ENCODE measurements at regions not wholly inside any gene's neighbourhood (a gene's known extent, or its start where the extent isn't known, plus 50 kb on each side); places are given as distances from the start of the nearest gene placed in this dataset.

DNA sequence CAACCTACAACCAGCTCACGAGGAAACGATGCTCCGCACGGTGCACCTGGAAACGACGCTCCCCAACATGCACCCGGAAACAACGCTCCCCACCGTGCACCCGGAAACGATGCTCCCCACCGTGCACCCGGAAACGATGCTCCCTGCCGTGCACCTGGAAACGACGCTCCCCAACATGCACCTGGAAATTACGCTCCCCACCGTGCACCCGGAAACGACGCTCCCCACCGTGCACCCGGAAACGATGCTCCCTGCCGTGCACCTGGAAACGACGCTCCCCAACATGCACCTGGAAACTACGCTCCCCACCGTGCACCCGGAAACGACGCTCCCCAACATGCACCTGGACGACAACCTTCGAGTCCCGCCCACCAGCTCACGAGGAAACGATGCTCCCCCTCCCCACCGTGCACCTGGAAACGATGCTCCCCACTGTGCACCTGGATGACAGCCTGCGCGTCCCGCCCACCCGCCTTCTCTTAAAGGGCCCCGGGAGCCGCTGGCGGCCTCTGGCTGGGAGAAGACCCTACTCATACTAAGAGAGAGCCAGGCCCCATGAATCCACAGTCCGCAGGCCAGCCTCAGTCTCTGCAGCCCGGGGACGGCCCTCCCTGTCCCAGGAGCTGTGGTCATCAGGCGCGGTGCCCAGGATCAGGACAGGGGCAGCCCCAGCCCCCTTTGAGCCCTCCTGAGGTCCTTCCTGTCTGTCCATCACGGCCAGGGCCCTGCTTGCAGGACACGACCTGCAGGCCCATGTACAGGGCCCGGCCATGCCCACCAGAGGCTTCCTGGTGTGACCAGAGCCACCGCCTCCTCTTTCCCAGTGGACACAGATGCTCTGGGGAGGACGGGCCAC lies 98.3 kb downstream of the PDGFA start:
- H3K27me3 ChIP-seq (ENCODE audit: insufficient read depth, low read length) = no peaks in the 10 kb centered on the region
- H3K27ac ChIP-seq (ENCODE audit: low read depth, low read length) = no peak overlapping the region
- H3K79me2 ChIP-seq (ENCODE audit: insufficient read depth, low read length) = no peaks in the 10 kb centered on the region
- no TSS peak for BruUV-seq (replicated peaks)
- no peaks in the 10 kb centered on the region for H3K4me1 ChIP-seq (ENCODE audit: control insufficient read depth in 1 of 2, insufficient read depth in 2 of 2, low read length in 2 of 2)
- no peak overlapping the region for H2AFZ ChIP-seq (ENCODE audit: low read depth, low read length, poor library complexity, severe bottlenecking)
- DNase-seq (ENCODE audit: low read depth, low spot score) (no peak), ATAC-seq (no peak)
- intact Hi-C loops (cut with micrococcal nuclease) = no loop called here
- H3K36me3 ChIP-seq (ENCODE audit: control insufficient read depth in 1 of 2, insufficient read depth in 2 of 2, low read length in 2 of 2) = no peaks in the 10 kb centered on the region
- H3K9me3 ChIP-seq (ENCODE audit: control insufficient read depth in 1 of 2, insufficient read depth in 1 of 2, low read depth in 1 of 2, low read length in 2 of 2) = peaks cover 0 to 8% of the 10 kb centered on the region in 2 experiments; a peak in 2 of 4 replicates
- ChIA-PET RAD21 (ENCODE audit: low non-redundant PET in 1 of 2, low total read pairs in 2 of 2, uncharacterized antibody in 2 of 2, unreplicated experiment in 2 of 2) (no interaction called here), CTCF (no interaction called here), POLR2A (no interaction called here)
- no peak overlapping the region for H3K4me3 ChIP-seq (replicated peaks in 1 of 2; ENCODE audit: low read depth in 1 of 2, low read length in 2 of 2)
- no peak overlapping the region for H3K4me2 ChIP-seq (ENCODE audit: low read length)
- no peak overlapping the region for H3K9ac ChIP-seq (ENCODE audit: low read length)
- TF ChIP-seq MAX (IDR thresholded peaks at IDR 0.05) (no peak), FOSL1 (IDR thresholded peaks at IDR 0.05; ENCODE audit: low read depth) (no peak), RAD21 (IDR thresholded peaks at IDR 0.05; ENCODE audit: low read depth) (no peak), ELF1 (IDR thresholded peaks at IDR 0.05; ENCODE audit: borderline replicate concordance, low read depth) (no peak), ZFX (IDR thresholded peaks at IDR 0.05) (no peak), ZNF274 (IDR thresholded peaks at IDR 0.05; ENCODE audit: low read depth, low read length) (no peak)
- no peaks in the 10 kb centered on the region for H3K9me2 ChIP-seq (ENCODE audit: insufficient read depth)
- H4K20me1 ChIP-seq (ENCODE audit: insufficient read depth) = no peaks in the 10 kb centered on the region

- H3K4me1 ChIP-seq (ENCODE audit: control insufficient read depth in 1 of 2, insufficient read depth in 2 of 2, low read length in 2 of 2) = no peaks in the 10 kb centered on the region
- H3K27me3 ChIP-seq (ENCODE audit: insufficient read depth, low read length) = no peaks in the 10 kb centered on the region
- DNase-seq (ENCODE audit: low read depth, low spot score) = no peak
- TF ChIP-seq, protein P1, sequence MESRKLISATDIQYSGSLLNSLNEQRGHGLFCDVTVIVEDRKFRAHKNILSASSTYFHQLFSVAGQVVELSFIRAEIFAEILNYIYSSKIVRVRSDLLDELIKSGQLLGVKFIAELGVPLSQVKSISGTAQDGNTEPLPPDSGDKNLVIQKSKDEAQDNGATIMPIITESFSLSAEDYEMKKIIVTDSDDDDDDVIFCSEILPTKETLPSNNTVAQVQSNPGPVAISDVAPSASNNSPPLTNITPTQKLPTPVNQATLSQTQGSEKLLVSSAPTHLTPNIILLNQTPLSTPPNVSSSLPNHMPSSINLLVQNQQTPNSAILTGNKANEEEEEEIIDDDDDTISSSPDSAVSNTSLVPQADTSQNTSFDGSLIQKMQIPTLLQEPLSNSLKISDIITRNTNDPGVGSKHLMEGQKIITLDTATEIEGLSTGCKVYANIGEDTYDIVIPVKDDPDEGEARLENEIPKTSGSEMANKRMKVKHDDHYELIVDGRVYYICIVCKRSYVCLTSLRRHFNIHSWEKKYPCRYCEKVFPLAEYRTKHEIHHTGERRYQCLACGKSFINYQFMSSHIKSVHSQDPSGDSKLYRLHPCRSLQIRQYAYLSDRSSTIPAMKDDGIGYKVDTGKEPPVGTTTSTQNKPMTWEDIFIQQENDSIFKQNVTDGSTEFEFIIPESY (IDR thresholded peaks at IDR 0.05; ENCODE audit: extremely low read depth, insufficient replicate concordance, low read length) = no peak
- no peak for TF ChIP-seq ZFX (IDR thresholded peaks at IDR 0.05)
- no peak for TF ChIP-seq EGR1 (IDR thresholded peaks at IDR 0.05; ENCODE audit: low read depth)
- TF ChIP-seq SIN3A (IDR thresholded peaks at IDR 0.05; ENCODE audit: low read depth) = no peak
- TF ChIP-seq MAX (IDR thresholded peaks at IDR 0.05) = no peak
- no peak for TF ChIP-seq ATF3 (IDR thresholded peaks at IDR 0.05)
- intact Hi-C loops (cut with micrococcal nuclease) = no loop called here
- no peaks in the 10 kb centered on the region for H4K20me1 ChIP-seq (ENCODE audit: insufficient read depth)
- POLR2A ChIA-PET = no interaction called here
- H2AFZ ChIP-seq (ENCODE audit: low read depth, low read length, poor library complexity, severe bottlenecking) = no peak overlapping the region
- ATAC-seq = no peak
- H3K4me3 ChIP-seq (replicated peaks in 1 of 2; ENCODE audit: low read depth in 1 of 2, low read length in 2 of 2) = no peak overlapping the region
- no peaks in the 10 kb centered on the region for H3K36me3 ChIP-seq (ENCODE audit: control insufficient read depth in 1 of 2, insufficient read depth in 2 of 2, low read length in 2 of 2)
- no peaks in the 10 kb centered on the region for H3K9me2 ChIP-seq (ENCODE audit: insufficient read depth)
- H3K9ac ChIP-seq (ENCODE audit: low read length) = no peak overlapping the region
- RAD21 ChIA-PET (ENCODE audit: low non-redundant PET in 1 of 2, low total read pairs in 2 of 2, uncharacterized antibody in 2 of 2, unreplicated experiment in 2 of 2) = no interaction called here
- CTCF ChIA-PET = no interaction called here
- no peak overlapping the region for H3K27ac ChIP-seq (ENCODE audit: low read depth, low read length)
- no TSS peak for BruUV-seq (replicated peaks)
- H3K9me3 ChIP-seq (ENCODE audit: control insufficient read depth in 1 of 2, insufficient read depth in 1 of 2, low read depth in 1 of 2, low read length in 2 of 2) = peaks cover 0 to 8% of the 10 kb centered on the region in 2 experiments; a peak in 2 of 4 replicates
- no peaks in the 10 kb centered on the region for H3K79me2 ChIP-seq (ENCODE audit: insufficient read depth, low read length)
- no peak overlapping the region for H3K4me2 ChIP-seq (ENCODE audit: low read length)
Observed at GRCh38 chr7:422191-422885, 97.3 kb downstream of the PDGFA start.
